ENCODE measurements at regions not wholly inside any gene's neighbourhood (a gene's known extent, or its start where the extent isn't known, plus 50 kb on each side); places are given as distances from the start of the nearest gene placed in this dataset.

DNA sequence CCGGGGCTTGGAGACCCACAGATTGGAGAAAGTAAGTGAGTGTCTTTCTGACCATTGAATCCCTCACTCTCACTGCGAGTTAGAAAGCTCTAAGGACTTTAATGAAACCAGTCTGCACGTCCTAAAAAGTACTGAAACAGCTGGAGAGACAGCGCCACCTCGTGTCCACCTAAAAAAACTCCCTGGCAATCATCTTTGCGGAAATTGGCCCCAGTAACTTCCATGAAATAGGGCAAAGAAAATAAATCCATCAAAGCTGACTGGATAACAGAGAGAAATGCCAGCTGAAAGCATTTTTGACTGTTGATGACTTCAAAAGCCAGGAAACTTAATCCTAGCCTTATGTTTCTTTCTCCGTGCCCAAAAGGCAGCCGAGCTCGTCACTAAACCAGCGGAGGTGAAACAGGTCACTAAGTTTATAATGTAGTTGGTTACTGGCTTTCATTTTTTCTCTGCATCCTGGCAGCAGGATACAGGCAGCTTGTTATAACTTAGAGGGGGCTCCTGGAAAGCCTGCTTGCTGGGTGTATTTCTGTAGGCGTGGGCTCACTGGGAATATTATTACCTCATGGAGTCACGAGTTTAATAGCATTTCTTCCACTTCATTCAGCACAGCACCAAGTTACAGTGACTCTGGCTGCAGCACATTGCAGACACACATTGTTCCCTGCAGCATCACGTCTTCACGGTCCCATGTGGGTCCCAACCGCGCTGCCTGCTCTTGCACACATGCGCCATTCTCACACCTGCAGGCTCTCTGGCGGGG lies 266.5 kb downstream of the HRH4 start:
- TF ChIP-seq ZNF671 (CRISPR knock-in tag; IDR thresholded peaks at IDR 0.05), result no peak
- TF ChIP-seq, protein P1, sequence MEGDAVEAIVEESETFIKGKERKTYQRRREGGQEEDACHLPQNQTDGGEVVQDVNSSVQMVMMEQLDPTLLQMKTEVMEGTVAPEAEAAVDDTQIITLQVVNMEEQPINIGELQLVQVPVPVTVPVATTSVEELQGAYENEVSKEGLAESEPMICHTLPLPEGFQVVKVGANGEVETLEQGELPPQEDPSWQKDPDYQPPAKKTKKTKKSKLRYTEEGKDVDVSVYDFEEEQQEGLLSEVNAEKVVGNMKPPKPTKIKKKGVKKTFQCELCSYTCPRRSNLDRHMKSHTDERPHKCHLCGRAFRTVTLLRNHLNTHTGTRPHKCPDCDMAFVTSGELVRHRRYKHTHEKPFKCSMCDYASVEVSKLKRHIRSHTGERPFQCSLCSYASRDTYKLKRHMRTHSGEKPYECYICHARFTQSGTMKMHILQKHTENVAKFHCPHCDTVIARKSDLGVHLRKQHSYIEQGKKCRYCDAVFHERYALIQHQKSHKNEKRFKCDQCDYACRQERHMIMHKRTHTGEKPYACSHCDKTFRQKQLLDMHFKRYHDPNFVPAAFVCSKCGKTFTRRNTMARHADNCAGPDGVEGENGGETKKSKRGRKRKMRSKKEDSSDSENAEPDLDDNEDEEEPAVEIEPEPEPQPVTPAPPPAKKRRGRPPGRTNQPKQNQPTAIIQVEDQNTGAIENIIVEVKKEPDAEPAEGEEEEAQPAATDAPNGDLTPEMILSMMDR (IDR thresholded peaks at IDR 0.05), result peak; percentile 77

Measured in WTC11 (cell line).